Sigmoid colon (tissue), 6 donors: ENCODE measurements at regions not wholly inside any gene's neighbourhood (a gene's known extent, or its start where the extent isn't known, plus 50 kb on each side); places are given as distances from the start of the nearest gene placed in this dataset.

Source experiments
- DNase-seq: peaks from one replicate; pipeline ENCODE4 v3.0.0-alpha.2; 2019
- H3K27ac ChIP-seq, 4 donors: fragments of 200-600 bp; sonication (generic); one replicate each; pipeline ENCODE4 v1.5.1; 2016 to 2019; ENCODE audit warnings: mild to moderate bottlenecking in 1 of 4
- H3K27me3 ChIP-seq, 3 donors: fragments of 200-600 bp; sonication (generic); one replicate each; pipeline ENCODE4 v1.5.1; 2019; ENCODE audit warnings: mild to moderate bottlenecking in 1 of 3
- H3K36me3 ChIP-seq, 4 donors: fragments of 200-600 bp; sonication (generic); one replicate each; pipeline ENCODE4 v1.5.1; 2016 to 2019
- H3K4me1 ChIP-seq, 4 donors: fragments of 200-600 bp; sonication (generic); one replicate each; pipeline ENCODE4 v1.5.1; 2017 to 2019
- H3K4me3 ChIP-seq, 4 donors: fragments of 200-600 bp; sonication (generic); one replicate each; pipeline ENCODE4 v1.5.1; 2017 to 2019; ENCODE audit warnings: mild to moderate bottlenecking in 2 of 4, moderate library complexity in 1 of 4
- H3K9me3 ChIP-seq, 4 donors: fragments of 200-600 bp in 3 of 4; sonication (generic) in 3 of 4; one replicate each; pipeline versions ENCODE4 v1.5.1 to v1.6.1; 2013 to 2019
- EP300 ChIP-seq, 4 donors: sonication (generic); formaldehyde crosslinking; IDR thresholded peaks; one replicate each; pipeline ENCODE4 v1.6.1; 2017; ENCODE audit warnings: antibody characterized with exemption in 4 of 4
- POLR2A ChIP-seq, 2 donors: fragments of 450-650 bp; IDR thresholded peaks; one replicate each; pipeline ENCODE4 v1.6.1; 2016; ENCODE audit warnings: antibody characterized with exemption in 2 of 2, mild to moderate bottlenecking in 2 of 2, moderate library complexity in 2 of 2
- POLR2AphosphoS5 ChIP-seq, 4 donors: sonication (generic); formaldehyde crosslinking; IDR thresholded peaks; one replicate each; pipeline ENCODE4 v1.6.1; 2017; ENCODE audit warnings: antibody characterized with exemption in 4 of 4
- WGBS, 2 donors: extraction: QIAGEN DNeasy Blood & Tissue Kit; methylation state at CpG; one replicate each; pipeline ENCODE4 v1.1.7; 2013; 5-methylcytosine and 5-hydroxymethylcytosine counted together
- intact Hi-C: fragments of 100-400 bp; cut with DNase I; formaldehyde crosslinking; loops from one replicate; pipeline ENCODE4 v1.15.1; 2023
- TF ChIP-seq, protein P1 (sequence below), 4 experiments: fragments of 450-650 bp in 3 of 4; fragments of 200-600 bp in 1 of 4; IDR thresholded peaks; one replicate each; pipeline ENCODE4 v1.5.1; 2016 to 2019; ENCODE audit warnings: antibody characterized with exemption in 4 of 4, mild to moderate bottlenecking in 3 of 4, moderate library complexity in 2 of 4
- donor health status: healthy with polysubstance abuse.
- donor health status: healthy.

GRCh38 chr12:105983622-105984320 is 155.0 kb downstream of the NUAK1 start:
- WGBS, 2 donors: 73 to 74% methylated on average over 7 of the region's 7 CpGs
- intact Hi-C loops: no loop called here
- Histone ChIP-seq H3K27me3 (no peaks in the 10 kb centered on the region), H3K4me3 (no peak overlapping the region), H3K4me1 (no peaks in the 10 kb centered on the region), H3K27ac (no peak overlapping the region), H3K36me3 (no peaks in the 10 kb centered on the region), H3K9me3 (no peaks in the 10 kb centered on the region)
- DNase-seq: no peak
- TF ChIP-seq POLR2A (IDR thresholded peaks at IDR 0.05): no peak
- no peak for TF ChIP-seq POLR2AphosphoS5 (IDR thresholded peaks at IDR 0.05)
- TF ChIP-seq, protein P1, sequence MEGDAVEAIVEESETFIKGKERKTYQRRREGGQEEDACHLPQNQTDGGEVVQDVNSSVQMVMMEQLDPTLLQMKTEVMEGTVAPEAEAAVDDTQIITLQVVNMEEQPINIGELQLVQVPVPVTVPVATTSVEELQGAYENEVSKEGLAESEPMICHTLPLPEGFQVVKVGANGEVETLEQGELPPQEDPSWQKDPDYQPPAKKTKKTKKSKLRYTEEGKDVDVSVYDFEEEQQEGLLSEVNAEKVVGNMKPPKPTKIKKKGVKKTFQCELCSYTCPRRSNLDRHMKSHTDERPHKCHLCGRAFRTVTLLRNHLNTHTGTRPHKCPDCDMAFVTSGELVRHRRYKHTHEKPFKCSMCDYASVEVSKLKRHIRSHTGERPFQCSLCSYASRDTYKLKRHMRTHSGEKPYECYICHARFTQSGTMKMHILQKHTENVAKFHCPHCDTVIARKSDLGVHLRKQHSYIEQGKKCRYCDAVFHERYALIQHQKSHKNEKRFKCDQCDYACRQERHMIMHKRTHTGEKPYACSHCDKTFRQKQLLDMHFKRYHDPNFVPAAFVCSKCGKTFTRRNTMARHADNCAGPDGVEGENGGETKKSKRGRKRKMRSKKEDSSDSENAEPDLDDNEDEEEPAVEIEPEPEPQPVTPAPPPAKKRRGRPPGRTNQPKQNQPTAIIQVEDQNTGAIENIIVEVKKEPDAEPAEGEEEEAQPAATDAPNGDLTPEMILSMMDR (IDR thresholded peaks at IDR 0.05): no peak
- no peak for TF ChIP-seq EP300 (IDR thresholded peaks at IDR 0.05)

- Histone ChIP-seq H3K4me3 (no peak overlapping the region), H3K36me3 (no peaks in the 10 kb centered on the region), H3K9me3 (no peaks in the 10 kb centered on the region), H3K4me1 (no peaks in the 10 kb centered on the region), H3K27me3 (no peaks in the 10 kb centered on the region), H3K27ac (no peak overlapping the region)
- intact Hi-C loops: no loop called here
- TF ChIP-seq POLR2AphosphoS5 (IDR thresholded peaks at IDR 0.05) (no peak), EP300 (IDR thresholded peaks at IDR 0.05) (no peak), POLR2A (IDR thresholded peaks at IDR 0.05) (no peak)
- TF ChIP-seq, protein P1 (IDR thresholded peaks at IDR 0.05): no peak
- WGBS, 2 donors: 40 to 70% methylated on average over 2 of the region's 2 CpGs
- no peak for DNase-seq
Observed at GRCh38 chr12:105985383-105985782, 153.4 kb downstream of the NUAK1 start.

DNA sequence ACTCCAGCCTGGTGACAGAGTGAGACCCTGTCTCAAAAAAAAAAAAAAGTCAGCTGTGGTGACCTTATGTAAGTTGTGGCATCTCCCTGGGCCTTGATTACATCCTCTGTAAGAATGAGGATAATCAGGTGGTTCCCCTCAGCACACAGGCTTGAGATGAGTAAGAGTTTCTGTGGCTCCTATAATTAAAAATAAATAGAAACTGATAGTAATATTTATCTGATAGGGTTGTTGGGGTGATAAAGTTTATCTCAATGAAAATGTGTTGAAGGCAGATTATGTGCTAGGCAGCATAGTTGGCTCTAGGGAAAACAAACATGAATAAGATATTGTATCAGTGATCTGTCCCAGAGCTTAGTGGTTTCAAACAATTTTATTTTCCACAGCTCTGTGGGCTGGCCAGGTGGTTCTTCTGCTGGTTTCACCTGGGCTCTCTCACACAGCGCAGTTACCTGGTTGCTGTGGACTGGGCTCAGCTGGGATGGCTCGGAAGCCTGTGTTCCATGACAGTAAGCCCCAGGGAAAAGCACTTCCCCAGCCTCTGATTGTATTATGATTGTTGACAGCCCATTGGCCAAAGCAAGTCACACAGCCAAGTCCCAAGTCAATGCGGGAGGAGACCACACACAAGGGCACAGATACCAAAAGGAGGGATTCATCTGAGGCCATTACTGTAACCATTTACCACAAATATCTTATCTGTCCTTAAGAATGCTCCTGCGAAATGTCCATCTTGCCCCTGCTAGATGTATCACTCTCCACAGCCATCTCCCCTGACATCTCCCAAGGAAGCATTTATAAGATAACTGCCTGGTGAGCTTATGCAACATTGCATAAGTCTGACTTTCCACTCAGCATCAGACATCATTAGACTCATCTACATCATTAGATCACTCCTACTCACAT is 151.7 kb downstream of the NUAK1 start:
- no peaks in the 10 kb centered on the region for H3K36me3 ChIP-seq
- no peaks in the 10 kb centered on the region for H3K27me3 ChIP-seq
- no peaks in the 10 kb centered on the region for H3K4me1 ChIP-seq
- 65 to 67% methylated on average over 4 of the region's 4 CpGs for WGBS, 2 donors
- H3K4me3 ChIP-seq: no peak overlapping the region
- TF ChIP-seq EP300 (IDR thresholded peaks at IDR 0.05) (no peak), POLR2A (IDR thresholded peaks at IDR 0.05) (no peak), POLR2AphosphoS5 (IDR thresholded peaks at IDR 0.05) (no peak)
- TF ChIP-seq, protein P1 (IDR thresholded peaks at IDR 0.05): no peak
- intact Hi-C loops: no loop called here
- H3K27ac ChIP-seq: no peak overlapping the region
- no peaks in the 10 kb centered on the region for H3K9me3 ChIP-seq
- no peak for DNase-seq

DNA sequence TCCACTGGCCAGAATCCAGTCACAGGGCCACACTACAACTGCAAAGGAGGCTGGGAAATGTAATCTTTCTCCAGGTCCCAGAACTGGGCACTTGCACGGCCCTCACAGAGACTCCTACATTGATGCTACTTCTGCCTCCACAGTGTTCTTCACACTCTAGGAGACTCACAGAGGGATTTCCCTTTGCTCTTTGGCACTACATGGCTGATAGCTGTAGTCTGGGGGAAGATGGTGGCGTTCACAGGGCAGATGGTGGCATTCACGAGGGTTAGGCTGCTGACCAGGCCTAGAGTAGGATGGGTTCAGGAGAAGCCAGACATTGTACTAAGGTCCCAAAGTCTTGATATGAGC is 151.1 kb downstream of the NUAK1 start:
- H3K27me3 ChIP-seq: no peaks in the 10 kb centered on the region
- H3K9me3 ChIP-seq: no peaks in the 10 kb centered on the region
- WGBS, 2 donors: 83 to 87% methylated on average over 3 of the region's 3 CpGs
- no peaks in the 10 kb centered on the region for H3K36me3 ChIP-seq
- H3K4me1 ChIP-seq: peaks cover 0 to 1% (median 0%) of the 10 kb centered on the region in 4 donors
- no peak overlapping the region for H3K27ac ChIP-seq
- no peak overlapping the region for H3K4me3 ChIP-seq
- no peak for DNase-seq
- intact Hi-C loops: no loop called here
- TF ChIP-seq POLR2A (IDR thresholded peaks at IDR 0.05) (no peak), POLR2AphosphoS5 (IDR thresholded peaks at IDR 0.05) (no peak), EP300 (IDR thresholded peaks at IDR 0.05) (no peak)
- TF ChIP-seq, protein P1 (IDR thresholded peaks at IDR 0.05): no peak
